Ishikawa (cell line): ENCODE measurements at regions not wholly inside any gene's neighbourhood (a gene's known extent, or its start where the extent isn't known, plus 50 kb on each side); places are given as distances from the start of the nearest gene placed in this dataset.

Experiments used
- CEBPB ChIP-seq: IDR thresholded peaks from 2 replicates; pipeline ENCODE4 v1.6.1; 2012
- CREB1 ChIP-seq: IDR thresholded peaks from 2 replicates; pipeline ENCODE4 v1.6.1; 2012; ENCODE audit warnings: low read depth
- EGR1 ChIP-seq: IDR thresholded peaks from 2 replicates; pipeline ENCODE4 v1.6.1; 2012
- EP300 ChIP-seq: IDR thresholded peaks from 2 replicates; pipeline ENCODE4 v1.6.1; 2012; ENCODE audit warnings: borderline replicate concordance
- FOXM1 ChIP-seq: IDR thresholded peaks from 2 replicates; pipeline ENCODE4 v1.6.1; 2012; ENCODE audit warnings: low read depth, borderline replicate concordance
- NFIC ChIP-seq: IDR thresholded peaks from 2 replicates; pipeline ENCODE4 v1.6.1; 2012
- RAD21 ChIP-seq: IDR thresholded peaks from 2 replicates; pipeline ENCODE4 v1.6.1; 2012; ENCODE audit warnings: low read depth
- TAF1 ChIP-seq: IDR thresholded peaks from 2 replicates; pipeline ENCODE4 v1.6.1; 2012; ENCODE audit warnings: low read depth, mild to moderate bottlenecking
- TCF12 ChIP-seq: IDR thresholded peaks from 2 replicates; pipeline ENCODE4 v1.6.1; 2012; ENCODE audit warnings: low read depth
- TEAD4 ChIP-seq: IDR thresholded peaks from 2 replicates; pipeline ENCODE4 v1.6.1; 2012
- YY1 ChIP-seq: IDR thresholded peaks from 2 replicates; pipeline ENCODE4 v1.6.1; 2012; ENCODE audit warnings: low read depth
- ZBTB7A ChIP-seq: IDR thresholded peaks from 2 replicates; pipeline ENCODE4 v1.6.1; 2012; ENCODE audit warnings: low read depth
- TF ChIP-seq, protein P1 (sequence below): IDR thresholded peaks from 2 replicates; pipeline ENCODE4 v1.6.1; 2012
- TF ChIP-seq, protein P2 (sequence below): IDR thresholded peaks from 2 replicates; pipeline ENCODE4 v1.6.1; 2012
- TF ChIP-seq, protein P3 (sequence below): IDR thresholded peaks from 2 replicates; pipeline ENCODE4 v1.6.1; 2012; ENCODE audit warnings: low read depth, mild to moderate bottlenecking

DNA sequence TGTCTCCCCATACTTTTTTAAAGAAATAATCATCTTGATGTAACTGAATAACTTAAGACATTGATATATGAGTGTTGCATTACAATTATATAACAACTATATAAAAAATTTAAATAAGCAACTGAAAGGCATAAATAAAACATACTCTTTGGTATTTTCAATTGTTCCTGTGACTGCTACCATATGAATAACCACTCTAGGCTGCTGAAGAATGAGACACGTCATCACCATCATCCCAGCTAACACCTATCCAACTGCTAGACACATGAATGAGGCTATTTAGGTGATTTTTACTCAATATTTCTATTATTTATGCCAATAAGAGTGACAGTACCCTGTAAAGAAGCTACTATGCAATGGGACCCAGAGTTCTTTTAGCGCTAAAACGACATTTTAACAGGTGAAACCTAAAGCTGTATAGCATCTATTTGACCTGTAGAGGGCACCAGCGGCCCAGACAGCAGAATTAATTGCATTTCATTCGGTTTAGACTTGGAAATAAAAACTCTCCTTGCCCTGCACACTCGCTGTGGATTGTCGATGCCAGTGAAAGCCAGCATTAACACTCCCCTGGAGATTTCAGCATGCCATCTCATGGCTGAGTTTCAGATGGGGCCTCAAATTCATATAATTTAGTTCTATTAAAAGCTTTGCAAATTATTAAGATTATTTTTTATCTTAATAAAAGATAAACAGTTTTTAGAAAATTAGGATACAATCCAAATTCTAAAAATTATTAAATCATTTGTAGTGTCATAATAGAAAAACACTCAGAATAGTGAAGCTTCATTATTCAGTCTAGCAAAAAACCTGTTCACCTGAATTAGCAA lies 89.4 kb upstream of the MAP2 start:
- peak; percentile 98 for TF ChIP-seq RAD21
- TF ChIP-seq CEBPB: no peak

DNA sequence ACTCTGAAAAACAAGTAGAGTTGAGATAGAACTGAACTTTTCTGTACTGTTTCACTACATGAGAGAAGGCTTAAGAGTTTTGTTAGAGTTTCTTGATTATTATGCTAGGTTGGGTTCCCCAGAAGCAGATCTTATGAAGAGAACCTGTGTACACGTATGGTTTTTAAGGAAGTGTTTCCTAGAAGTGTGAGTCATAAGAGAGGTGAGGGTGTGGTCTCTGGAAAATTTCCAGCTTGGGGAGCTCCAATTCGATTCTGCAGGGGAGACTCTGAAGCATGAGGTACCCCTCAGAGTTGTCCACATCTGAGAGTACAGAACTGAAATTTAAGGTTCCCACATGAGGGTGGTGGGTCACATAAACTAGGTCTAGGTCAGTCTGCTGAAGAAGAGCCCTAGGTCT lies 83.3 kb upstream of the MAP2 start:
- TF ChIP-seq EGR1: no peak
- TF ChIP-seq RAD21: no peak
- no peak for TF ChIP-seq ZBTB7A
- TF ChIP-seq NFIC: no peak
- TF ChIP-seq, protein P1, sequence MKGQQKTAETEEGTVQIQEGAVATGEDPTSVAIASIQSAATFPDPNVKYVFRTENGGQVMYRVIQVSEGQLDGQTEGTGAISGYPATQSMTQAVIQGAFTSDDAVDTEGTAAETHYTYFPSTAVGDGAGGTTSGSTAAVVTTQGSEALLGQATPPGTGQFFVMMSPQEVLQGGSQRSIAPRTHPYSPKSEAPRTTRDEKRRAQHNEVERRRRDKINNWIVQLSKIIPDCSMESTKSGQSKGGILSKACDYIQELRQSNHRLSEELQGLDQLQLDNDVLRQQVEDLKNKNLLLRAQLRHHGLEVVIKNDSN: no peak
- no peak for TF ChIP-seq TEAD4
- TF ChIP-seq YY1: no peak
- TF ChIP-seq CREB1: no peak
- TF ChIP-seq, protein P2, sequence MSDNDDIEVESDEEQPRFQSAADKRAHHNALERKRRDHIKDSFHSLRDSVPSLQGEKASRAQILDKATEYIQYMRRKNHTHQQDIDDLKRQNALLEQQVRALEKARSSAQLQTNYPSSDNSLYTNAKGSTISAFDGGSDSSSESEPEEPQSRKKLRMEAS: no peak

DNA sequence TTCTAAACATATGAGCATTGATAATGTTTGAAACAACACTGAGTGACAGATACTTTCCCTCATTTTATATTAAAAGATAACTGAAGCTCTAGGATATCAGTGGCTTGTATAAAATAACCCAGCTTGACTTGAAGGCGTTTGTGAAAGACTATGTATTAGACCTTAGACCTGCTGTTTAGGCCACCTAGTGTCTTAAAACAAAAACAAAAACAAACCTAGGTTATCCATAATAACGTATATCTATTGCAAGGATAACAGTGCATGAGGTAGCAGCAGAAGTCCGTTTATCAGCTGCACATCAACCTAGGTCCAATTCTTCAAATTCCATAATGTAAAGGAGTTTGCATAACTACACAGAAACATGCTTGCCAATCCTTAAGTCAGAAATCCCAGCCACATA lies 79.5 kb upstream of the MAP2 start:
- TF ChIP-seq ZBTB7A (no peak), CREB1 (no peak), EP300 (no peak), NFIC (no peak), RAD21 (no peak), CEBPB (no peak), FOXM1 (no peak), TAF1 (no peak), TCF12 (no peak), EGR1 (no peak), YY1 (no peak), TEAD4 (no peak)
- TF ChIP-seq, protein P3, sequence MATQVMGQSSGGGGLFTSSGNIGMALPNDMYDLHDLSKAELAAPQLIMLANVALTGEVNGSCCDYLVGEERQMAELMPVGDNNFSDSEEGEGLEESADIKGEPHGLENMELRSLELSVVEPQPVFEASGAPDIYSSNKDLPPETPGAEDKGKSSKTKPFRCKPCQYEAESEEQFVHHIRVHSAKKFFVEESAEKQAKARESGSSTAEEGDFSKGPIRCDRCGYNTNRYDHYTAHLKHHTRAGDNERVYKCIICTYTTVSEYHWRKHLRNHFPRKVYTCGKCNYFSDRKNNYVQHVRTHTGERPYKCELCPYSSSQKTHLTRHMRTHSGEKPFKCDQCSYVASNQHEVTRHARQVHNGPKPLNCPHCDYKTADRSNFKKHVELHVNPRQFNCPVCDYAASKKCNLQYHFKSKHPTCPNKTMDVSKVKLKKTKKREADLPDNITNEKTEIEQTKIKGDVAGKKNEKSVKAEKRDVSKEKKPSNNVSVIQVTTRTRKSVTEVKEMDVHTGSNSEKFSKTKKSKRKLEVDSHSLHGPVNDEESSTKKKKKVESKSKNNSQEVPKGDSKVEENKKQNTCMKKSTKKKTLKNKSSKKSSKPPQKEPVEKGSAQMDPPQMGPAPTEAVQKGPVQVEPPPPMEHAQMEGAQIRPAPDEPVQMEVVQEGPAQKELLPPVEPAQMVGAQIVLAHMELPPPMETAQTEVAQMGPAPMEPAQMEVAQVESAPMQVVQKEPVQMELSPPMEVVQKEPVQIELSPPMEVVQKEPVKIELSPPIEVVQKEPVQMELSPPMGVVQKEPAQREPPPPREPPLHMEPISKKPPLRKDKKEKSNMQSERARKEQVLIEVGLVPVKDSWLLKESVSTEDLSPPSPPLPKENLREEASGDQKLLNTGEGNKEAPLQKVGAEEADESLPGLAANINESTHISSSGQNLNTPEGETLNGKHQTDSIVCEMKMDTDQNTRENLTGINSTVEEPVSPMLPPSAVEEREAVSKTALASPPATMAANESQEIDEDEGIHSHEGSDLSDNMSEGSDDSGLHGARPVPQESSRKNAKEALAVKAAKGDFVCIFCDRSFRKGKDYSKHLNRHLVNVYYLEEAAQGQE: no peak
- TF ChIP-seq, protein P1: no peak
- TF ChIP-seq, protein P2: no peak

DNA sequence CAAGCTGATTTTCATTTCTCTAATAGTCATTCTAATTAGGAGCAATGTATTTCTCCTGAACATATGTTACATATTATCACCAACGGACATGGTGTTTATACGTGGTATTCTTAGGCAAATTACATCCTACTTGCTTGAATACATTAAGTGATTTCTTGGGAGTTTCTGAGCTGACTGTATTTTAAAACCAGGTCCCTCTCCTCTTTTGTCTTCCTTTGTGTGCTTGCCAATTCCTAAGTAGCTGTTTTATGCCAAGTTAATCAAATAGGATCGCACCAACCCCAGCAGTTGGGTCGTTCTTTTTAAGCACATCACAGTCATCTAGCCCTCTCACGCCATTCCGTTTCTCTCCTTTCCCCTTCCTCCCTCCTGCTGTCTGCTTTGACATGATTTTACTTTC lies 75.4 kb upstream of the MAP2 start:
- TF ChIP-seq, protein P1: no peak
- TF ChIP-seq CREB1: no peak
- TF ChIP-seq YY1: no peak
- TF ChIP-seq NFIC: no peak
- TF ChIP-seq, protein P2: no peak
- TF ChIP-seq ZBTB7A: no peak
- no peak for TF ChIP-seq TCF12
- no peak for TF ChIP-seq RAD21
- TF ChIP-seq, protein P3: no peak
- no peak for TF ChIP-seq EP300
- TF ChIP-seq CEBPB: no peak
- no peak for TF ChIP-seq TAF1
- TF ChIP-seq TEAD4: no peak
- no peak for TF ChIP-seq FOXM1
- no peak for TF ChIP-seq EGR1

DNA sequence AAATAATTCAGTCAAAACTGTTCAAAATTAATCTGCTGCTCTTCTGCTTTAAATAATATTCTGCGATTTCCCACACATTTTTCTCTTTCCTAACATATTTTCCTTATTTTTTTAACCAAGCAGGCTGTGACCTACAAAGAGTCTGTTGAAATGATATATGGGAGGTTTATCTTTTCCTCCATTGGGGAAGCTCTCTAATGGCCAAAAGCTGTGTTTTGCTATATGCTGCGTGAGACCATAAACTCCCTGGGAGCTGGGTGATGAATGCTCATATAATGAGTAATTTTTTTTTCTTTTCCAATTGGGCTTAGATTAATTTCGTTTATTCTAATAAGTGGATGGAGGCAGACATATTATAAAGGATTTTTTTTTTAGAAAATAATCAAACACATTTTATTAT lies 72.2 kb upstream of the MAP2 start:
- TF ChIP-seq, protein P1: no peak
- TF ChIP-seq CREB1 (no peak), FOXM1 (no peak), ZBTB7A (no peak), YY1 (no peak), EGR1 (no peak), TEAD4 (no peak), CEBPB (no peak), EP300 (no peak)
